ENCODE measurements at regions not wholly inside any gene's neighbourhood (a gene's known extent, or its start where the extent isn't known, plus 50 kb on each side); places are given as distances from the start of the nearest gene placed in this dataset.

DNA sequence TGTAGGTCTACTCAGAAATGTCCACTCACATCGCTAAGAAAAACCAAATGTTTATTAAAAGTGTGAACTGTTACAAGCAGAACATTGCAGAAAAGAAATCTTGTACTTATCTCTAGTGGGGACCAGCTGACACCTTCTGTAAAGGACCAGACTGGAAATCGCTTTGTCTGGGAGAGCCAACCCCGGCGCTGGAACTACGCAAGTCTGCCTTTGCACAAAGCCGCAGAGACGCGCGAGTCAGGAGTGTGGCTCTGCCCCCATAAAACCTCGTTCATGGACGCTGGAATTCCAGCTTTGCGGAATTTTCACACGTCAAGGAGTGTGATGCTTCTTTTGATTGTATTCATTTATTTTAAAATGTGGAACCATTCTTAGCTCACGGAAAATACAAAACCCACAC is 141.9 kb upstream of the SALL3 start:
- TF ChIP-seq EZH2 (IDR thresholded peaks at IDR 0.05; ENCODE audit: borderline replicate concordance, low read depth, low read length, poor library complexity, severe bottlenecking) = no peak
- TF ChIP-seq, protein P1, sequence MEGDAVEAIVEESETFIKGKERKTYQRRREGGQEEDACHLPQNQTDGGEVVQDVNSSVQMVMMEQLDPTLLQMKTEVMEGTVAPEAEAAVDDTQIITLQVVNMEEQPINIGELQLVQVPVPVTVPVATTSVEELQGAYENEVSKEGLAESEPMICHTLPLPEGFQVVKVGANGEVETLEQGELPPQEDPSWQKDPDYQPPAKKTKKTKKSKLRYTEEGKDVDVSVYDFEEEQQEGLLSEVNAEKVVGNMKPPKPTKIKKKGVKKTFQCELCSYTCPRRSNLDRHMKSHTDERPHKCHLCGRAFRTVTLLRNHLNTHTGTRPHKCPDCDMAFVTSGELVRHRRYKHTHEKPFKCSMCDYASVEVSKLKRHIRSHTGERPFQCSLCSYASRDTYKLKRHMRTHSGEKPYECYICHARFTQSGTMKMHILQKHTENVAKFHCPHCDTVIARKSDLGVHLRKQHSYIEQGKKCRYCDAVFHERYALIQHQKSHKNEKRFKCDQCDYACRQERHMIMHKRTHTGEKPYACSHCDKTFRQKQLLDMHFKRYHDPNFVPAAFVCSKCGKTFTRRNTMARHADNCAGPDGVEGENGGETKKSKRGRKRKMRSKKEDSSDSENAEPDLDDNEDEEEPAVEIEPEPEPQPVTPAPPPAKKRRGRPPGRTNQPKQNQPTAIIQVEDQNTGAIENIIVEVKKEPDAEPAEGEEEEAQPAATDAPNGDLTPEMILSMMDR (conservative IDR thresholded peaks at IDR 0.05; ENCODE audit: low read depth, low read length) = no peak
- H3K27ac ChIP-seq (ENCODE audit: low read depth, low read length, poor library complexity, severe bottlenecking) = no peak overlapping the region
- BruUV-seq (replicated peaks) = no TSS peak
- peaks cover 6% of the 10 kb centered on the region for H3K9me3 ChIP-seq (ENCODE audit: low read depth, low read length, poor library complexity, severe bottlenecking)
- no peaks in the 10 kb centered on the region for H3K4me1 ChIP-seq (ENCODE audit: insufficient read depth, low read length, poor library complexity, severe bottlenecking)
- intact Hi-C loops (cut with micrococcal nuclease; ENCODE audit: unreplicated experiment) = no loop called here
- no peak overlapping the region for H3K4me3 ChIP-seq (ENCODE audit: low read depth, low read length, poor library complexity, severe bottlenecking)
- POLR2A ChIA-PET (ENCODE audit: low non-redundant PET) = no interaction called here
- H3K36me3 ChIP-seq (ENCODE audit: insufficient read depth, low read length, poor library complexity, severe bottlenecking) = no peaks in the 10 kb centered on the region
- H3K27me3 ChIP-seq (replicated peaks; ENCODE audit: insufficient read depth, low read depth, low read length, poor library complexity) = no peaks in the 10 kb centered on the region
- DNase-seq (ENCODE audit: low spot score) = no peak
- CTCF ChIA-PET = no interaction called here

DNA sequence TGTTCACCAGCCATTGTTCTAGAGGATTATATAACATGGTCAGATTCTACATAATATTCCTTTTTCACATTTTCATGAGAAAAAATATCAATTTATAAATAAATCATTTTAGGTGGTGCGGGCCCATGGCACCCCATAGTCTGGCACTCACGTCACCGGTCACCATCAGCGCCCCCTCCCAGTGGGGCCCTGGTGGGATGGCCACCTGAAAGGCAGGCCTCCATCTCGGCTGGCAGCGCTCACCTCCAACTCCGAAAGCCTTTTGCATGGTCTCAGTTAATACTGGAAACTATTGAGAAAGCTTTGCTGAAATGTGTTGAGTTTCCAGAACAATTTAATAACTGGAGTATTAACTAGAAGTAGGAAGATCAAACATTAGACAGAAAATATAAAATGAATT is 141.4 kb upstream of the SALL3 start:
- no peak for DNase-seq (ENCODE audit: low spot score)
- ChIA-PET POLR2A (ENCODE audit: low non-redundant PET) (no interaction called here), CTCF (no interaction called here)
- TF ChIP-seq EZH2 (IDR thresholded peaks at IDR 0.05; ENCODE audit: borderline replicate concordance, low read depth, low read length, poor library complexity, severe bottlenecking) = no peak
- TF ChIP-seq, protein P1 (conservative IDR thresholded peaks at IDR 0.05; ENCODE audit: low read depth, low read length) = no peak
- Histone ChIP-seq H3K9me3 (ENCODE audit: low read depth, low read length, poor library complexity, severe bottlenecking) (peaks cover 6% of the 10 kb centered on the region), H3K4me1 (ENCODE audit: insufficient read depth, low read length, poor library complexity, severe bottlenecking) (no peaks in the 10 kb centered on the region), H3K27me3 (replicated peaks; ENCODE audit: insufficient read depth, low read depth, low read length, poor library complexity) (no peaks in the 10 kb centered on the region), H3K36me3 (ENCODE audit: insufficient read depth, low read length, poor library complexity, severe bottlenecking) (no peaks in the 10 kb centered on the region), H3K4me3 (ENCODE audit: low read depth, low read length, poor library complexity, severe bottlenecking) (no peak overlapping the region), H3K27ac (ENCODE audit: low read depth, low read length, poor library complexity, severe bottlenecking) (no peak overlapping the region)
- intact Hi-C loops (cut with micrococcal nuclease; ENCODE audit: unreplicated experiment) = no loop called here
- no TSS peak for BruUV-seq (replicated peaks)

DNA sequence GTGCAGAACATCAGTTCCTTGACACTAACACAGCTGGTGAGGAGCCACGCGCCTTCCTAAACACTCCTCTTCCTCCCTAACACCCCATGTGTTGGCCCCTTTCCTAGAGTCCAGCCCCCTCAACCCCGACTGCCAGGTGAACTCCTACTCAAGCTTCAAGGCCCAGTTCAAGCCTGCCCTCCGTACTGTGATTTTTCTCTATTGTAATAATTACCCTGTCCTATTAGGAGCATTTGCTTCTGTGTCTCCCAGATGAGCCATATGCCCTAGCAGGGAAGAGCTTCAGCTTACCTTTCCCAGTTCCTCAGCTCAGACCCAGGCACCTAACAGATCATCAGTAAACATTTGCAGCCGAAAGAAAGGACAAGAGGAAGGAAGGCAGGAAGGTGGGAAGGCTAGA is 130.6 kb upstream of the SALL3 start:
- ChIA-PET CTCF (no interaction called here), POLR2A (ENCODE audit: low non-redundant PET) (no interaction called here)
- Histone ChIP-seq H3K9me3 (ENCODE audit: low read depth, low read length, poor library complexity, severe bottlenecking) (no peaks in the 10 kb centered on the region), H3K27ac (ENCODE audit: low read depth, low read length, poor library complexity, severe bottlenecking) (no peak overlapping the region), H3K4me1 (ENCODE audit: insufficient read depth, low read length, poor library complexity, severe bottlenecking) (no peaks in the 10 kb centered on the region), H3K27me3 (replicated peaks; ENCODE audit: insufficient read depth, low read depth, low read length, poor library complexity) (no peaks in the 10 kb centered on the region), H3K4me3 (ENCODE audit: low read depth, low read length, poor library complexity, severe bottlenecking) (no peak overlapping the region), H3K36me3 (ENCODE audit: insufficient read depth, low read length, poor library complexity, severe bottlenecking) (no peaks in the 10 kb centered on the region)
- no TSS peak for BruUV-seq (replicated peaks)
- intact Hi-C loops (cut with micrococcal nuclease; ENCODE audit: unreplicated experiment) = no loop called here
- DNase-seq (ENCODE audit: low spot score) = no peak
- TF ChIP-seq EZH2 (IDR thresholded peaks at IDR 0.05; ENCODE audit: borderline replicate concordance, low read depth, low read length, poor library complexity, severe bottlenecking) = no peak
- TF ChIP-seq, protein P1 (conservative IDR thresholded peaks at IDR 0.05; ENCODE audit: low read depth, low read length) = no peak
